HG02642 (cell line): ENCODE measurements at regions not wholly inside any gene's neighbourhood (a gene's known extent, or its start where the extent isn't known, plus 50 kb on each side); places are given as distances from the start of the nearest gene placed in this dataset.
"Not testable (repeated sequence)": the region's sequence is repeated elsewhere in the genome, so short reads cannot be mapped to it uniquely, and the experiment has no call there.

ENCODE experiments used
- ATAC-seq: cut with Tn5 transposase; IDR thresholded peaks from one replicate; pipeline ENCODE4 v1.9.1; 2021; ENCODE audit warnings: mild to moderate bottlenecking; ENCODE audit not compliant: unreplicated experiment, poor library complexity

- ATAC-seq: no peak
Measured at GRCh38 chr12:131211340-131211938, 257.7 kb downstream of the ADGRD1 start.

DNA sequence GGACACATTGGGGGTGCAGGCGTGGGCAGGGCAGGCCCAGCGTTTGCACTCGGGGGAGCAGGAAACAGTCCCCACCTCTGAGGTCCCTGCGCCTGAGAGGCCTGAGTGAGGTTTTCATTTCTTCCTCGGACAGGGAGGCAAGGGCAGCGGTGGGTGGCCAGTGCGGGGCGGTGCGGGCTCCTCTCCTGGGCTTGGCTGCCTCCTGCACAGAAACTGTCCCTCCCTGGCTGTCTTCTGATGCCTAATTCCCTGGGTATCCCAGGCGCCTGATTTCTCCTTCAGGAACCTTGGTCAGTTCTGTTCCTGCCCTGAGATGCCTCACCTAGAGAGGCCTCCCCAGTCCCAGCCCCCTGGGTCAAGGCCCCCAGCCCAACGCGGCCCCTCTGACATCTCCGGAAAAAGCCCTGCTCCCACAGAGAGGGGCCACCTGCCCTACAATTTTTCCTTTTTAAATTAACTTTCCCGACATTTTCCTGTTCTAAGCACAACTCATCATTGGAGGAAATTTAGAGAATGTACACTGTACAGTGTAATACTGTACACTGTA lies 260.3 kb downstream of the ADGRD1 start:
- ATAC-seq: no peak

DNA sequence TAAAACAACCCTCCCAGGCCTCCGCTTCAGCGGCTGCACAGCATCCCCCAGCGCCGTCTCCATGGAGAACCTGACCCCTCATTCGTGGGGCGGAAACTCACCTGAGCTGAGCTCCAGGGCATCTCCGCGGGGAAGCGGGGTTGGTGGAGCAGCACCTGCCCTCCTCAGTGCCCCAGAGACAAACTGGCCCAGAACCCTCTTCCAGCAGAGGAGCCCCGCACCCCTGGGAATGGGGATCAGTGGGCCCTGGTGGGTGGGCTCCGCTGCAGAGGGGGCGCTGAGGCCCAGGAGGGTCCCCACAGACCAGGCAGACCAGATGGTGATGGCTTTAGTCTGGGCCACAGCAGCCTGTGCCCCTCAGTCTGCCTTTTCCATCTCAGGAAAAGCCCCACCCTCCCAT lies 261.2 kb downstream of the ADGRD1 start:
- ATAC-seq: not testable (repeated sequence)

DNA sequence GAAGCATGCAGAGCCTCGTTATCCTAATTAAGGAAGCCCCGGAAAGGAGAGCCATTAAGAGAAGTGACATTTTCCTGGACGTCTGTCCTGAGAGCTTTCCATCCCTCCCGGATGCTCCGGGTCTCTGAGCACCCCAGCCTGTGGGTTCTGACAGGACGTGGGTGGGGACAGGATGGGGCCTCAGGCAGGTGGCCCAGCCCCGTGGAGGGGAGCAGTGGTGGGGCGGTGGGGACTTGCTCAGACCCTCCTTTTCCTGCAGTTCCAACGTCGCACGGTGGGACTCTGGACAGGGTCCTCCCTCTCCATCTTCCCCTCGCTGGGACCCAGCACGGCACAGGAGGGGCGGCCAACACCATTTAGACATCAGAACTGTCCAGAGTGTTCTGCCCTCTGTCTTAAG lies 262.9 kb downstream of the ADGRD1 start:
- not testable (repeated sequence) for ATAC-seq

- no peak for ATAC-seq
Measured at GRCh38 chr12:131217024-131217586, 263.4 kb downstream of the ADGRD1 start.

- no peak for ATAC-seq
Measured at GRCh38 chr12:131218026-131218922, 264.6 kb downstream of the ADGRD1 start.

- ATAC-seq: no peak
Measured at GRCh38 chr12:131218923-131219669, 265.4 kb downstream of the ADGRD1 start.

- no peak for ATAC-seq
Measured at GRCh38 chr12:131219670-131220330, 266.1 kb downstream of the ADGRD1 start.

DNA sequence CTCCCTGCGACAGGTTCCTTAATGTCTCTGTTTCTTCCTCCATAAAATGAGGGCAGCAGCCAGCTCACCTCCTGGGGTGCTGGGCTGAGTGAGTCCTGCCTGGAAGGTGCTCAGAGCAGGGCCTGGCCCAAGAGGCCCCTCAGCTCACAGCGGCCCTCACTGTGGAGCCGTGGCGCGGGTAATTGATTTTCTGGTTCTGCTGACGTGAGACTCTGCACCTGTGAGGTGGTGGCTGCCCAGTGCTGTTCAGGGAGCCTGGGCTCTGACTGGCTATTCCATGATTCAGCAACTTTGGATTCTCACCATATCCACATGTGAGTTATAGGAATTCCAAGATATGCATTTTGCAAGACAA lies 266.6 kb downstream of the ADGRD1 start:
- ATAC-seq: no peak

GRCh38 chr12:131221061-131221956 lies 267.6 kb downstream of the ADGRD1 start:
- ATAC-seq: peak; percentile 17

- no peak for ATAC-seq
Measured at GRCh38 chr12:131221957-131222328, 268.2 kb downstream of the ADGRD1 start.

DNA sequence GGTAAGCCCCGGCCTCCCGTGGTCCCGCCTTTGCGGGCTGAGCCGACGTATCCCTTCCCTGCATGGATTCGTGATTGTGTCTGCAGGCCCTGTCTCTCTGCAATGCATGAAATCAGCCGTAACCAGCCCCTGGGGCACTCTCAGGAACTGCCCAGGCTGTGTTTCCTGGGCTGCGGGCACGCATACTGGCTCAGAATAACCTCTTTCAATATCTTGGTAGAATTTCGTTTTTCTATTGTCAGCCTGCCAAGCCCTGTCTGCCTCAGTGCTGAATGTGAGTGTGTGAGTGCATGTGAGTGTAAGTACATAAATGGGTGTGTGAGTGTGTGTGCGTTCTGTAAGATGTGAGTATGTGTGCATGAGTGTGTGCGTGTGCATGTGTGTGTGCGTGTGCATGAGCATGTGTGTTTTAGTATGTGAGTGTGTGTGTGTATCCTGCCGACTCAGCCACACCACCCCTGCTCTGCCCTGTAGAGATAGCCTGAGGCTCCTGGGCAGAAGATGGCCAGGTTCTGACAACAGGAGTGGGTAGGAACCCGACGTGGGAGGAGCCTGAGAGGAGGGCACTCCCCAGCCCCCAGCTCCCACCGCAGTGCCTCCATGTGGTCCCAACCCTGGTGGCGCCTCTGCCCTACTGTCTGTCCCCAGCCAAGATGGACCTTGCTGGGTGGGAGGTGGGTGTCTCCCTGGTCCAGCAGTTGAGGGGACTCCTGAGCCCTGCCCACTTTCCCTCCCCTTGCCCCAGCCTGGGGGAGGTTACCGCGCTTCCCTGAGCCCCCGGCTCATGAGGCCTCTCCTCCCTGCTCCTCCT lies 268.8 kb downstream of the ADGRD1 start:
- ATAC-seq: peak; percentile 55

DNA sequence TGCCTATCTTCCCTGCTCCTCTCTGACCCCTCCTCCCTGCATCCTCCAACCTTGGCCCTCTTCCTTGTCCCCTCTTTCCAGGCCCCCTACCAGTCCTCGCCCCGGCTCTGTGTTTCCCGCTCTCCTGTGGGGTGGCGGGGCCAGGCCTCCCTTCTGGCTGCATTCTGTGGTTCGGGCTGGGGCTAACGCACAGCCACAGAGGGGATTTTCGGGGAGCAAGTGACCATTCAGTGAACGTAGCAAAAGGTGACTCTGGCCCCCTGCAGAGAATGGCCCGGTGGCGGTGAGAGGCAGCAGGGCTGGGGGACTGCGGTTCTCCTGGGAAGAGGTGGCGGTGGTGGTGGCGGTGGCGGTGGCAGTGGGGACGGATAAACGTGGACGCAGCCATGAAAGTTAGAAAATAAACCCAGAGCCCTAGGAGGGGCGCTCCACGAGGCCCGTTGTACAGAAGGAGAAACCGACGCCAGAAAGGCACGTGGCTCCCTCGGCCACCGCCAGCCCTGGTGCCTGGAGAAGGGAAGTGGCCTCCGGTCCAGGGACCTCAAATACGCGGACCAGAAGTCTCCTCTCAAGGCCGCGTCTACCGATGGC lies 269.6 kb downstream of the ADGRD1 start:
- ATAC-seq: no peak

DNA sequence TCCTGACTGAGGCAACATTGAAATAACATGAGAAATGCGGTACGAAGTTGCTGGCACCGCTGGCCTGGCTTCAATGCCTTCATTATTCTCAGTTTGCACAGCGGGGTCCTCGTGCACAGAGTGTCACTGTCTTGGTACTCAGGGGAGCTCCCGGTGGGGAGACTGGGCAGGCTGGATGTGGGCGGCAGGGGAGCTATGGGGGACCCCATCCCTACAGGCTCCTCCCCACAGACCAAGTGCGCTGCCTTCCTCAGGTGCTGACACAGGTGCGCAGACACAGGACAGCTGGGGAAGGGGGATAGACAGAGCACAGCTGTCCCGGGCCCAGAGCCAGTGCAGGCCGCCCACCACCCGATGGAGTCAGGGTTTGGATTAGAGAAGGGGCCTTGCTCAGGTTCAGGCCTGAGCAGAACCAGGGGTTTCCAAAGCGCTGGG lies 270.1 kb downstream of the ADGRD1 start:
- ATAC-seq: no peak

DNA sequence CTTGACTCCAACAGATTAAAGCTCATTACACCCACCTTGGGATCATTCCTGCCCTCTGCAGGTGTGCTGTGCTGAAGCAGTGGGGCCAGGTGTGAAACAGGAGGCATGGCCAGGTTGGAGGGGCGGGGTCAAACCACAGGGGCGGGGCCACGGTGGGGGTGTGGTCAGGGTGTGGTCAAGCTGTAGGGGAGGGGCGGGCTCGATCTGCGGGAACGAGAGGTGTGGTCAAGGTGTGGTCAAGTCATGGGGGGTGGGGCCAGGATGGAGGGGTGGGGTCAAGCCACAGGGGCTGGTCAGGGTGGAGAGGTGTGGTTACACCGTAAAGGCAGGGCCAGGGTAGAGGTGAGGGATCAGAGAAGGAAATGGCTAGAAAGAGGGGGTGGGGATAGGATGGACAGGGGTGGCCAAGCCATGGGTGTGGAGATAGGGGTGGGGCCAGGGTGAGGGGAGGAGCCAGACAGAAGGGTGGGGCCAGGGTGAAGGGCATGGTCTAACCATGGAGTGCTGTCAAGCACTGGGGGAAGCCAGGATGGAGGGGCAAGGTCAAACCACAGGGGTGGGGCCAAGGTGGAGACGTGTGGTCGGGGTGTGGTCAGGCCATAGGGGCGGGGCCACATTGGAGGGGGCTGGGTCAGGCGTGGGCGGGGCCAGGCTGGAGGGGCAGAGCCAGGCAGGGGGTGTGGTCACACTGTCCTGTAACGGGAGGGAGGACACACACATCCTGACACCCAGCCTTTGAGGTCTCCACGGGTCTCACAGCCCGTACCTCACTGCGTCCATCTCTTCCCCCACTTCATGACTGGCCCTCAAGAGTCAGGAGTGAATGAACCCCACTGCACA lies 270.7 kb downstream of the ADGRD1 start:
- ATAC-seq: not testable (repeated sequence)

GRCh38 chr12:131225066-131225380 lies 271.3 kb downstream of the ADGRD1 start:
- not testable (repeated sequence) for ATAC-seq
